ENCODE measurements at regions not wholly inside any gene's neighbourhood (a gene's known extent, or its start where the extent isn't known, plus 50 kb on each side); places are given as distances from the start of the nearest gene placed in this dataset.

- ATAC-seq (no peak), DNase-seq (no peak)
- no peak overlapping the region for H3K4me3 Mint-ChIP-seq
- peaks cover 4% of the 10 kb centered on the region for H3K27me3 Mint-ChIP-seq (ENCODE audit: low read depth)
- H3K9me3 Mint-ChIP-seq, result peaks cover 5% of the 10 kb centered on the region
- H3K4me1 Mint-ChIP-seq (ENCODE audit: low read depth), result no peaks in the 10 kb centered on the region
- no peaks in the 10 kb centered on the region for H3K36me3 Mint-ChIP-seq (ENCODE audit: insufficient read depth)
These were observed 371.2 kb upstream of the THBS1 start for GRCh38 chr15:39209548-39210211.

DNA sequence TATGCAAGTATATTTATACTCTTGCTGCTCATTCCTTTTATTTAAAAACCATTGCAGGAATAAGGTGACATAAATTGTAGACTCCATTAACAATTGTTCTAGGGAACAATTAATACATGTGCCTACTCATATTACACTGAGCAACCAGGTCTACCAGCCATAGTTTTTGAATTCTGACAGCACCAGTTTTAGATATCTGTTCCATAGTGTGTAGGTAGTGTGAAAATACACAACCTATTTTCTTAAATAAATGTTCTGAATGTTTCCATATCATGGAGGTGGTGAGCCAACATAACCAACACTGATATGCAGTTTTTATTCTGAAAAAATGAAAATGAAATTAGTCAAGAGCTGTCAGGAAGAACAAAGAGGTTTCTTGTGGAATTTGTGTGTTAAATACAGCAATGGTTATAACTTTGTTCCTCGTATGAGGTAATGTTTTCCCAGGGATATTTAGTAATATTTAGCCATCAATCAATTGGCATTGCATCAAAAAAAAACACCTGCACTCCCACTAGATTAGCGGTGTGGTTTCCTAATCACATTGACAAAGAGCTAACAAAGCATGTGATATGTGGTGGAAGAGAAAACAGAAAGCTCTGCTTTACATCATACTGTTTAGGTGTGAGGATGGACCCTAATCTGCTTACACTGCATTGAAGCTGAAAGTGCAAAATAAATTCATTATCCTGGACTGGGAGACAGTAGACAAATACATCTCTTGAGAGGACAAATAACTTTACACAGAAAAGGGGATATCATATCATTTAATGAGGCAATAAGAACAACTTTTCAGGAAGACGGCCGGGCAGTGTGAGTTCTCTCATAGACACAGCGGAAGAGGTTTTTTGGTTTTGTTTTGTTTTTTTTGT is 369.5 kb upstream of the THBS1 start:
- Mint-ChIP-seq H3K4me1 (ENCODE audit: low read depth) (no peaks in the 10 kb centered on the region), H3K4me3 (no peak overlapping the region), H3K36me3 (ENCODE audit: insufficient read depth) (no peaks in the 10 kb centered on the region), H3K9me3 (peaks cover 5% of the 10 kb centered on the region), H3K27me3 (ENCODE audit: low read depth) (peaks cover 4% of the 10 kb centered on the region)
- DNase-seq (no peak), ATAC-seq (no peak)

DNA sequence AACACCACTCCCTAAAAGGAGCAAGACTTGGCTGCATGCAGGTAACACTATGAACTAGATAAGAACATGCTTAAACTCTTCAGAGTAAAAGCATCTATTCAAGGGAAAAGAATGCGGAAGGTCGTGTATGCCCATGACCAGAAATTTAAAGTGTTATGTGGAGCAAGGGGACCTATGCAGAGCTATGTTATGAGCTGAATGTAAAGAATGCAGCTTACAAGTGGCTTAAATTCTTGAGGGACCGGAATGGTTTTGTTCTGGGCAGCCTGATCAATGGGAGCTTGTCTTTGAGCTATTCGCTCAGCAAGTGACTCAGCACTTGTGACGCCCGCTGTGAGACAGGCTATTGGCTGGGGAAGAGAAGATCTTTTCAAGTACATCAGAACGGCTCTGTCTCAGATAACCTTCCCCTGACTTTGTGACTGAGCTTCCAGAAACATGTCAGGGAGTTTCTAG is 367.5 kb upstream of the THBS1 start:
- no peak overlapping the region for H3K4me3 Mint-ChIP-seq
- H3K27me3 Mint-ChIP-seq (ENCODE audit: low read depth), result peaks cover 15% of the 10 kb centered on the region
- H3K9me3 Mint-ChIP-seq, result peaks cover 5% of the 10 kb centered on the region
- H3K4me1 Mint-ChIP-seq (ENCODE audit: low read depth), result no peaks in the 10 kb centered on the region
- ATAC-seq (no peak), DNase-seq (no peak)
- H3K36me3 Mint-ChIP-seq (ENCODE audit: insufficient read depth), result no peaks in the 10 kb centered on the region

- H3K4me1 Mint-ChIP-seq (ENCODE audit: low read depth), result no peaks in the 10 kb centered on the region
- H3K9me3 Mint-ChIP-seq, result peaks cover 5% of the 10 kb centered on the region
- peaks cover 19% of the 10 kb centered on the region for H3K27me3 Mint-ChIP-seq (ENCODE audit: low read depth)
- no peak overlapping the region for H3K4me3 Mint-ChIP-seq
- H3K36me3 Mint-ChIP-seq (ENCODE audit: insufficient read depth), result no peaks in the 10 kb centered on the region
- ATAC-seq (no peak), DNase-seq (no peak)
These were observed 365.9 kb upstream of the THBS1 start for GRCh38 chr15:39215015-39215414.

DNA sequence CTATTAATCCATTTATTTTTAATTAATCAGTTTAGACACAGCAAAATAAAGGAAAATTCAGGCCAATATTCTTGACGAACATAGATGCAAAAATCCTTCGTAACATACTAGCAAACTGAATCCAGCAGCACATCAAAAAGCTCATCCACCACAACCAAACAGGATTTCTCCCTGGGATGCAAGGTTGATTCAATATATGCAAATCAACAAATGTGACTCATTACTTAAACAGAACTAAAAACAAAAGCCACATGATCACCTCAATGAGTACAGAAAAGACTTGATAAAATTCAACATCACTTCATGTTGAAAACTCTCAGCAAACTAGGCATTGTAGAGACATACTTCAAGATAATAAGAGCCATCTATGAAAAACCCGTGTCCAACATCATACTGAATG is 364.1 kb upstream of the THBS1 start:
- peaks cover 15% of the 10 kb centered on the region for H3K27me3 Mint-ChIP-seq (ENCODE audit: low read depth)
- H3K36me3 Mint-ChIP-seq (ENCODE audit: insufficient read depth), result no peaks in the 10 kb centered on the region
- no peak overlapping the region for H3K4me3 Mint-ChIP-seq
- DNase-seq (no peak), ATAC-seq (no peak)
- peaks cover 1% of the 10 kb centered on the region for H3K9me3 Mint-ChIP-seq
- H3K4me1 Mint-ChIP-seq (ENCODE audit: low read depth), result no peaks in the 10 kb centered on the region

- no peaks in the 10 kb centered on the region for H3K9me3 Mint-ChIP-seq
These were observed 361.3 kb upstream of the THBS1 start for GRCh38 chr15:39219608-39220007.

GRCh38 chr15:39226169-39226937 is 354.5 kb upstream of the THBS1 start:
- no peak for ATAC-seq
- no peaks in the 10 kb centered on the region for H3K9me3 Mint-ChIP-seq
- H3K27me3 Mint-ChIP-seq (ENCODE audit: low read depth), result peaks cover 10% of the 10 kb centered on the region

More at GRCh38 chr15:39219608-39220007, 361.3 kb upstream of the THBS1 start:
- H3K36me3 Mint-ChIP-seq (ENCODE audit: insufficient read depth), result no peaks in the 10 kb centered on the region
- no peak for DNase-seq
- ATAC-seq, result no peak
- no peaks in the 10 kb centered on the region for H3K4me1 Mint-ChIP-seq (ENCODE audit: low read depth)
- no peak overlapping the region for H3K4me3 Mint-ChIP-seq
- peaks cover 14% of the 10 kb centered on the region for H3K27me3 Mint-ChIP-seq (ENCODE audit: low read depth)

DNA sequence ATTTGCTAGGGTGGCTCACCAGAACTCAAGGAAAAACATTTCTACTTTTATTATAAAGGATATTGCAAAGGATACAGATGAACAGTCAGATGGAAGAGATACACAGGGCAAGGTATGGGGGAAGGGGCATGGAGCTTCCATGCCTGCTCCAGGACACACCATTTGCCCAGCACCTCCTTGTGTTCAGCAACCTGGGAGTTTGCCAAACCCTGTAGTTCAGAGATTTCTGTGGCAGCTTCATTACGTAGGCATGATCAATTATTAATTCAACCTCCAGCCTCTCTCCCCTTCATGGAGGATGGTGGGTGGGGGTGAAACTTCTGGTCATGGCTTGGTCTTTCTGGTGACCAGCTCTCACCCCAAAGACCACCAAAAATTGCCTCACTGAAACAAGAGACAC is 353.9 kb upstream of the THBS1 start:
- DNase-seq (no peak), ATAC-seq (no peak)
- peaks cover 10% of the 10 kb centered on the region for H3K27me3 Mint-ChIP-seq (ENCODE audit: low read depth)
- H3K9me3 Mint-ChIP-seq, result no peaks in the 10 kb centered on the region
- H3K4me1 Mint-ChIP-seq (ENCODE audit: low read depth), result no peaks in the 10 kb centered on the region
- no peak overlapping the region for H3K4me3 Mint-ChIP-seq
- no peaks in the 10 kb centered on the region for H3K36me3 Mint-ChIP-seq (ENCODE audit: insufficient read depth)

More at GRCh38 chr15:39226169-39226937, 354.5 kb upstream of the THBS1 start:
- Mint-ChIP-seq H3K36me3 (ENCODE audit: insufficient read depth) (no peaks in the 10 kb centered on the region), H3K4me1 (ENCODE audit: low read depth) (no peaks in the 10 kb centered on the region), H3K4me3 (no peak overlapping the region)
- DNase-seq, result no peak

GRCh38 chr15:39228889-39229288 is 352.0 kb upstream of the THBS1 start:
- Mint-ChIP-seq H3K4me3 (no peak overlapping the region), H3K4me1 (ENCODE audit: low read depth) (no peaks in the 10 kb centered on the region), H3K36me3 (ENCODE audit: insufficient read depth) (no peaks in the 10 kb centered on the region), H3K9me3 (no peaks in the 10 kb centered on the region), H3K27me3 (ENCODE audit: low read depth) (peaks cover 10% of the 10 kb centered on the region)
- ATAC-seq (no peak), DNase-seq (no peak)

GRCh38 chr15:39230205-39230907 is 350.5 kb upstream of the THBS1 start:
- no peaks in the 10 kb centered on the region for H3K36me3 Mint-ChIP-seq (ENCODE audit: insufficient read depth)
- no peak overlapping the region for H3K4me3 Mint-ChIP-seq
- DNase-seq (no peak), ATAC-seq (no peak)
- no peaks in the 10 kb centered on the region for H3K4me1 Mint-ChIP-seq (ENCODE audit: low read depth)
- peaks cover 10% of the 10 kb centered on the region for H3K27me3 Mint-ChIP-seq (ENCODE audit: low read depth)
- H3K9me3 Mint-ChIP-seq, result no peaks in the 10 kb centered on the region

- DNase-seq (no peak), ATAC-seq (no peak)
- no peak overlapping the region for H3K4me3 Mint-ChIP-seq
- H3K36me3 Mint-ChIP-seq (ENCODE audit: insufficient read depth), result no peaks in the 10 kb centered on the region
- H3K9me3 Mint-ChIP-seq, result no peaks in the 10 kb centered on the region
- H3K27me3 Mint-ChIP-seq (ENCODE audit: low read depth), result peaks cover 10% of the 10 kb centered on the region
- no peaks in the 10 kb centered on the region for H3K4me1 Mint-ChIP-seq (ENCODE audit: low read depth)
These were observed 350.0 kb upstream of the THBS1 start for GRCh38 chr15:39230908-39231285.

GRCh38 chr15:39232512-39232911 is 348.4 kb upstream of the THBS1 start:
- H3K27me3 Mint-ChIP-seq (ENCODE audit: low read depth), result peaks cover 4% of the 10 kb centered on the region
- no peak for DNase-seq
- H3K36me3 Mint-ChIP-seq (ENCODE audit: insufficient read depth), result no peaks in the 10 kb centered on the region
- no peaks in the 10 kb centered on the region for H3K4me1 Mint-ChIP-seq (ENCODE audit: low read depth)
- H3K9me3 Mint-ChIP-seq, result no peaks in the 10 kb centered on the region
- no peak overlapping the region for H3K4me3 Mint-ChIP-seq
- ATAC-seq, result no peak

GRCh38 chr15:39235084-39235795 is 345.6 kb upstream of the THBS1 start:
- H3K9me3 Mint-ChIP-seq, result no peaks in the 10 kb centered on the region
- H3K27me3 Mint-ChIP-seq (ENCODE audit: low read depth), result peaks cover 3% of the 10 kb centered on the region
- H3K4me1 Mint-ChIP-seq (ENCODE audit: low read depth), result no peaks in the 10 kb centered on the region
- no peak for DNase-seq
- H3K36me3 Mint-ChIP-seq (ENCODE audit: insufficient read depth), result no peaks in the 10 kb centered on the region
- H3K4me3 Mint-ChIP-seq, result no peak overlapping the region
- no peak for ATAC-seq
